H9 (cell line): ENCODE measurements at regions not wholly inside any gene's neighbourhood (a gene's known extent, or its start where the extent isn't known, plus 50 kb on each side); places are given as distances from the start of the nearest gene placed in this dataset.

Experiments used
- DNase-seq: peaks from one replicate; pipeline ENCODE4 v3.0.0-alpha.2; 2017
- H2AFZ ChIP-seq: one replicate; pipeline ENCODE4 v1.6.1; 2013; ENCODE audit warnings: mild to moderate bottlenecking, low read length, control low read depth, moderate library complexity
- H2AK5ac ChIP-seq: 2 replicates; pipeline ENCODE4 v1.6.1; 2013; ENCODE audit warnings: low read length, control low read depth, mixed read lengths; ENCODE audit not compliant: insufficient read length
- H2BK120ac ChIP-seq: one replicate; pipeline ENCODE4 v1.6.1; 2013; ENCODE audit warnings: low read depth, mild to moderate bottlenecking, low read length, control low read depth, inconsistent platforms; ENCODE audit not compliant: poor library complexity, severe bottlenecking
- H2BK12ac ChIP-seq: 2 replicates; pipeline ENCODE4 v1.6.1; 2013; ENCODE audit warnings: low read length, control low read depth, mixed read lengths, low read depth; ENCODE audit not compliant: insufficient read length
- H2BK15ac ChIP-seq: 2 replicates; pipeline ENCODE4 v1.6.1; 2013; ENCODE audit warnings: low read depth, low read length, control low read depth
- H2BK20ac ChIP-seq: one replicate; pipeline ENCODE4 v1.6.1; 2013; ENCODE audit warnings: low read depth, mild to moderate bottlenecking, low read length, control low read depth, inconsistent platforms; ENCODE audit not compliant: poor library complexity, severe bottlenecking
- H2BK5ac ChIP-seq: 2 replicates; pipeline ENCODE4 v1.6.1; 2013; ENCODE audit warnings: low read length, control low read depth, mixed read lengths; ENCODE audit not compliant: insufficient read length
- H3K14ac ChIP-seq: 2 replicates; pipeline ENCODE4 v1.6.1; 2013; ENCODE audit warnings: low read length, control low read depth; ENCODE audit not compliant: insufficient read depth
- H3K18ac ChIP-seq: 2 replicates; pipeline ENCODE4 v1.6.1; 2013; ENCODE audit warnings: low read depth, mild to moderate bottlenecking, mixed read lengths, low read length, control low read depth; ENCODE audit not compliant: insufficient read length
- H3K23ac ChIP-seq: 2 replicates; pipeline ENCODE4 v1.6.1; 2013; ENCODE audit warnings: low read length, control low read depth, mixed read lengths, low read depth; ENCODE audit not compliant: insufficient read length
- H3K23me2 ChIP-seq: 2 replicates; pipeline ENCODE4 v1.6.1; 2013; ENCODE audit warnings: low read depth, mild to moderate bottlenecking, mixed read lengths, low read length, control low read depth; ENCODE audit not compliant: insufficient read length, poor library complexity, severe bottlenecking
- H3K27ac ChIP-seq: 2 replicates; pipeline ENCODE4 v1.5.1; 2013; ENCODE audit warnings: low read length, control low read depth, mixed read lengths, low read depth; ENCODE audit not compliant: insufficient read length
- H3K27me3 ChIP-seq: 2 replicates; pipeline ENCODE4 v1.6.1; 2013; ENCODE audit warnings: low read length, control low read depth, inconsistent platforms; ENCODE audit not compliant: insufficient read depth
- H3K4ac ChIP-seq: 2 replicates; pipeline ENCODE4 v1.6.1; 2013; ENCODE audit warnings: low read depth, mild to moderate bottlenecking, control low read depth, inconsistent platforms, low read length, moderate library complexity
- H3K4me1 ChIP-seq: 2 replicates; pipeline ENCODE4 v1.6.1; 2013; ENCODE audit warnings: low read length, control low read depth, inconsistent platforms; ENCODE audit not compliant: insufficient read depth
- H3K4me2 ChIP-seq: 2 replicates; pipeline ENCODE4 v1.6.1; 2013; ENCODE audit warnings: low read length, control low read depth, mixed read lengths; ENCODE audit not compliant: insufficient read length, insufficient read depth
- H3K56ac ChIP-seq: 2 replicates; pipeline ENCODE4 v1.6.1; 2013; ENCODE audit warnings: low read depth, mild to moderate bottlenecking, mixed read lengths, low read length, control low read depth; ENCODE audit not compliant: insufficient read length
- H3K79me1 ChIP-seq: 2 replicates; pipeline ENCODE4 v1.6.1; 2013; ENCODE audit warnings: low read depth, mild to moderate bottlenecking, moderate library complexity, low read length, control low read depth, inconsistent platforms; ENCODE audit not compliant: insufficient read depth, poor library complexity, severe bottlenecking
- H3K79me2 ChIP-seq: 2 replicates; pipeline ENCODE4 v1.6.1; 2013; ENCODE audit warnings: low read length, control low read depth, inconsistent platforms; ENCODE audit not compliant: insufficient read depth
- H3K9ac ChIP-seq: 2 replicates; pipeline ENCODE4 v1.6.1; 2013; ENCODE audit warnings: low read length, control low read depth, mixed read lengths; ENCODE audit not compliant: insufficient read length; ENCODE audit errors: extremely low read depth
- H3K9me3 ChIP-seq: one replicate; pipeline ENCODE4 v1.6.1; 2013; ENCODE audit warnings: low read depth, low read length, inconsistent platforms; ENCODE audit not compliant: control insufficient read depth
- H3T11ph ChIP-seq: one replicate; pipeline ENCODE4 v1.6.1; 2013; ENCODE audit warnings: mild to moderate bottlenecking, low read length, control low read depth, inconsistent platforms
- H4K20me1 ChIP-seq: one replicate; pipeline ENCODE4 v1.6.1; 2013; ENCODE audit not compliant: control insufficient read depth, insufficient read length, insufficient read depth
- H4K5ac ChIP-seq: 2 replicates; pipeline ENCODE4 v1.6.1; 2013; ENCODE audit warnings: low read depth, mild to moderate bottlenecking, mixed read lengths, low read length, control low read depth; ENCODE audit not compliant: insufficient read length
- H4K8ac ChIP-seq: replicated peaks from 2 replicates; pipeline ENCODE4 v1.6.1; 2013; ENCODE audit warnings: low read length, control low read depth, mixed read lengths, low read depth; ENCODE audit not compliant: insufficient read length
- H4K91ac ChIP-seq: 2 replicates; pipeline ENCODE4 v1.6.1; 2013; ENCODE audit warnings: low read depth, mild to moderate bottlenecking, moderate library complexity, mixed read lengths, low read length, control low read depth; ENCODE audit not compliant: insufficient read length
- H3K27ac Mint-ChIP-seq, 3 experiments: 2 replicates in 2 of 3; 3 replicates in 1 of 3; pipeline ENCODE4 v1.8.0; 2020 to 2021; ENCODE audit warnings: mixed read lengths in 3 of 3, mild to moderate bottlenecking in 1 of 3, moderate library complexity in 1 of 3
- H3K27me3 Mint-ChIP-seq: 2 replicates; pipeline ENCODE4 v1.8.0; 2021; ENCODE audit warnings: low read depth, mild to moderate bottlenecking, moderate library complexity, mixed read lengths
- H3K36me3 Mint-ChIP-seq, 3 experiments: 2 replicates in 2 of 3; 3 replicates in 1 of 3; pipeline ENCODE4 v1.8.0; 2020 to 2021; ENCODE audit warnings: low read depth in 3 of 3, mixed read lengths in 3 of 3; ENCODE audit not compliant: insufficient read depth in 1 of 3
- H3K4me1 Mint-ChIP-seq, 2 experiments: 2 replicates each; pipeline ENCODE4 v1.8.0; 2020; ENCODE audit warnings: mixed read lengths in 2 of 2
- H3K4me3 Mint-ChIP-seq, 2 experiments: 2 replicates in 1 of 2; 3 replicates in 1 of 2; pipeline ENCODE4 v1.8.0; 2020 to 2021; ENCODE audit warnings: mild to moderate bottlenecking in 2 of 2, mixed read lengths in 2 of 2, moderate library complexity in 1 of 2
- H3K9me3 Mint-ChIP-seq, 2 experiments: 2 replicates in 1 of 2; 3 replicates in 1 of 2; pipeline ENCODE4 v1.8.0; 2020; ENCODE audit warnings: mild to moderate bottlenecking in 2 of 2, mixed read lengths in 2 of 2, moderate library complexity in 1 of 2
- CTCF ChIP-seq: fragments of 200-600 bp; sonication (generic); conservative IDR thresholded peaks from 3 replicates; pipeline ENCODE4 v1.8.0; 2021; ENCODE audit warnings: antibody characterized with exemption, mild to moderate bottlenecking

GRCh38 chr1:187280031-187280430 is 451.3 kb downstream of the PLA2G4A start:
- Mint-ChIP-seq H3K27me3 (no peaks in the 10 kb centered on the region), H3K36me3 (no peaks in the 10 kb centered on the region), H3K9me3 (no peaks in the 10 kb centered on the region; a peak in 2 of 5 replicates), H3K4me1 (0 out of 4 replicates have a peak, but pooled peaks cover 0 to 2% of the 10 kb centered on the region in 2 experiments), H3K4me3 (no peak overlapping the region), H3K27ac (0 out of 7 replicates have a peak overlapping the region, but pooled peaks of 1 of the 3 experiments have one; percentile 7)
- Histone ChIP-seq H3K79me2 (no peaks in the 10 kb centered on the region), H3K23me2 (no peaks in the 10 kb centered on the region), H4K8ac (no peak overlapping the region), H3K27ac (no peak overlapping the region), H4K20me1 (no peaks in the 10 kb centered on the region), H3K23ac (no peak overlapping the region), H4K5ac (no peak overlapping the region), H2BK12ac (no peak overlapping the region), H2AK5ac (no peak overlapping the region), H4K91ac (no peak overlapping the region), H2BK15ac (no peak overlapping the region), H3K79me1 (no peaks in the 10 kb centered on the region), H3K18ac (no peak overlapping the region), H3T11ph (no peak overlapping the region), H3K9ac (no peak overlapping the region), H3K9me3 (no peaks in the 10 kb centered on the region), H2AFZ (no peak overlapping the region), H2BK120ac (no peak overlapping the region), H2BK5ac (no peak overlapping the region), H3K4me2 (no peak overlapping the region), H3K56ac (no peak overlapping the region), H2BK20ac (no peak overlapping the region), H3K4ac (no peak overlapping the region), H3K4me1 (no peaks in the 10 kb centered on the region), H3K14ac (no peak overlapping the region), H3K27me3 (no peaks in the 10 kb centered on the region)
- DNase-seq: no peak
- no peak for TF ChIP-seq CTCF
